HL-60 (cell line): ENCODE measurements at regions not wholly inside any gene's neighbourhood (a gene's known extent, or its start where the extent isn't known, plus 50 kb on each side); places are given as distances from the start of the nearest gene placed in this dataset.

Experiments used
- CTCF ChIP-seq: IDR thresholded peaks from one replicate; pipeline ENCODE4 v1.5.1; 2011; ENCODE audit warnings: low read length, control low read depth, inconsistent platforms; ENCODE audit not compliant: insufficient read depth
- POLR2AphosphoS5 ChIP-seq: IDR thresholded peaks from 2 replicates; pipeline ENCODE4 v1.6.1; 2012; ENCODE audit warnings: low read depth

DNA sequence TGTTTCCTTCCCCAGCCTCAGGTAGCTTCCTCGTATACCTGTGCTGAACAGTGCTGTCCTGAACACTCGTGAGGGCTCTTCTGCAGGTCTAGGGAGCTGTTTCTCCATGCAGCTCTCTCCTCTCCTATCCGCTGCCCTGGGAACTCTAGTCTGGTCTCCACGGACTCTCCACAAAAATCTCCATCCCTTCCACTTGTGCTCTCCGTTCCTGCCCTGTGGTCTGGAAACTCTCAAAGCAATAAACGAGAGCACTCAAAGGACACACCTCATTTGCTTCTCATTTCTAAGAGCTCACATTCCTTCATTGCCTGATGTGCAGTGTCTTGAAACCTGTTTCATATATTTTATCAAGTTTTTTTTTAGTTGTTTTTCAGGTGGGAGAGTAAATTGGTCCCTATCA lies 235.9 kb upstream of the RGS17 start:
- no peak for TF ChIP-seq POLR2AphosphoS5
- no peak for TF ChIP-seq CTCF
